Middle frontal gyrus (tissue), 1 donor: ENCODE measurements at regions not wholly inside any gene's neighbourhood (a gene's known extent, or its start where the extent isn't known, plus 50 kb on each side); places are given as distances from the start of the nearest gene placed in this dataset.

ENCODE experiments used
- DNase-seq: peaks from one replicate; pipeline ENCODE4 v3.0.0-alpha.2; 2015; ENCODE audit warnings: low spot score; ENCODE audit errors: extremely low spot score

DNA sequence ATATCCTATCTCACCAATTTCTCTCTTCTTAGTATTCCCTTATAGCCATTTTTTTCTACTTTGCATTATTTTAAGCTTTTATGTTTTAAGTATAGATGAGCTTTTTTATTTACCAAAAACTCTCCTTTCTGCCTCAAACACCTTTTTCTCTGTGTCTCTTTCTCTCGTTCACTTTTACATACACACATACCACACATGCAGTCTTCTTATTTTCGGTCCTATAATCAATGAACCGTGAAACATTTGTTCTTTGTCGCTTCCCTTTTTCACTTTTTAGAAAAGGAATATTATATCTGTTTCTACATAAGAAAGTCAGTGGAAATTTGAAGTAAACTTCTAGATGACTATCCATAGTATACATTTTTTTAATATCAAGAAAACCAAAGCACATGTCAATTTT lies 183.2 kb downstream of the MRPL39 start:
- DNase-seq, result no peak

DNA sequence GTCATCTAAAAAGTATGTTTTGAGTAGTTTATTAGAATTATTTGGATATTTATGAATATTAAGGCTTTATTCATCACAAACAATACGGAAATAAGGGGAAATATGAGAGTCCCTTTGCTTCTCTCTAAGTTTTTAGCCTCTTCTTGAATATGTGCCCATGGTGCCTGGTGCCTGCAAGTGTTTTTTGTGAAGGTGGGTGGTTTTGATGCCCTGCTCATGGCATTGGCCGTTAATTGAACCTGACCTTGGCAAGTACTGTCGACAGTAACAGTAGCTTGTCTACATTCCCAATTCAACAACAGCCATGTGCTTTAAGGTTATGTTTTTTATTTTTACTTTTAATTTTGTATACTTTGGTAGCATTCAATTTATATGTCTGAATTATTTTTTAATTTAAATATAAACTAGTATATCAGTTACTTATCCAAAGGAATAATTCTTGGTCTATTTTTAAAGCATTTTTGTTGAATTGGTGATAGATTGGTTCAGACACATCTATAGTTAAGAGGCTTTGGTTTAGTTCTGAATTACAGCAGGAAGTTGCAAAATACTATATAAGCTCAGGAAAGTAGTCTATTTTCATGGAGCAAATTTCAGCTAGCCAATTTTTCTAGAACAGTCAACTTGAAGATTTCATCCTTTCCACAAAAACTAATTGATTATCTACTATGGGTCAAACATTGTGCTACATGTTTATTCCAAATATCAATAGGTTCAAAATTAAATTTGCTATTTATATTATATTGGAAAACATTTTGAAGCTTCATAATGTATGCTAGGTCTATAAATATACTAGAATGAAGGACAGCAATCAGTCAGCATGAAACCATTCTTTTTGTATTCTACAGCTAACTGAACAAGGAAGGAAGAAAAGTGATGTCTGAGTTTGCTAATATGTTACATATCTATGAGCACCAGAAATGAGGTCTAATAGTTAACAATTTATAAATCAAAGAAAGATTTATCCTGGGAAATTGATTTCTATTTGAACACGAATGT lies 184.4 kb downstream of the MRPL39 start:
- DNase-seq, result no peak

DNA sequence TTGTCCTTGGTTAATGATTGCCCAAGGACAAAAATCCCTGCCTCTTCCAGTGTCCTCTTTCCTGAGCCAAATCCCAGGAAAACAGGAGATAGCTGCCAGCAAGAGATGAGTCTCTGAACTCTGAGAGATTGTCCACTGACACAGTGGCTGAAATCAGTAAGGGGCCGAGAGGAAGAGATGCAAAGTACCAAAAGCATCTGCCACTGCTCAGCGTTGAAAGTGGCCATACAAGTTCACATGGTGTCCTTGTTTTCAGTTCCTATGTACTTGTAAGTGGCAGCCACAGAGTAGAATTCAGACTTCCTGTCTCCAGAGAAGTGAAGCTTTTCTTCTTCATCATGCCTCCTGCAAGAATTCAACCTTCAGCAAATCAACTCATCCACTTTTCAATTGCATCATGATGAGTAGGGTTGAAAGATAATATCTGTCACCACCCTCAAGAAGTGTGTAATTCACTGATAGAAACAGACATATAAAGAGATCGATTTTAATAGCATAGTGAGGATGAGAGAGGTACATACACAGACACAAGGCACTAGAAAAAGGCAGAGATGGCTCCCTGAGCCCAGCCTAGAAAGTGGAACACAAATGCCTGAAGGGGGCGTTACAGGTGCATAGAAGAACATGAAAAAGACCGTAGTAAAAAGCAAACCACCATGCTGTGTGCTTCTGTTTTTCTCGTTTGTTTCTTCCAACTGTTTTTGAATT lies 185.8 kb downstream of the MRPL39 start:
- DNase-seq, result no peak

DNA sequence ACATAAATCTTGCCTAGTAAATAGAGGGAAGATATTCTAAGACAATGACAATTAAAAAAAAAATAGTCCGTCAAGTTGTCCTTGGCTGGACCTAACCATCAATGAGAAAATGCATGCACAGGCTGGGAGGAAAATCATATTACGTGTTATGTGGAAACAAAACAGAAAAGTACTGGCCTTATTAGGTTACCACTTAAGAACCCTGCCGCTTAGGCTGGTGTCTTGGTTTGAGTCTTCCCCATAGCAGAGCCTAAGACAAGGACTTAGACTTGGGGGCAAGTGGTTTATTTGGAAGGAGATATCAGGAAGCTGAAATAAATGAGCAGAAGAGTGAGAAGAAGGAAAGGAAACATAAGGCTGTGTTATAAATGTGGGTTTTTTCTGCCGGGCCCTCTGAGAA lies 186.4 kb downstream of the MRPL39 start:
- DNase-seq, result no peak

DNA sequence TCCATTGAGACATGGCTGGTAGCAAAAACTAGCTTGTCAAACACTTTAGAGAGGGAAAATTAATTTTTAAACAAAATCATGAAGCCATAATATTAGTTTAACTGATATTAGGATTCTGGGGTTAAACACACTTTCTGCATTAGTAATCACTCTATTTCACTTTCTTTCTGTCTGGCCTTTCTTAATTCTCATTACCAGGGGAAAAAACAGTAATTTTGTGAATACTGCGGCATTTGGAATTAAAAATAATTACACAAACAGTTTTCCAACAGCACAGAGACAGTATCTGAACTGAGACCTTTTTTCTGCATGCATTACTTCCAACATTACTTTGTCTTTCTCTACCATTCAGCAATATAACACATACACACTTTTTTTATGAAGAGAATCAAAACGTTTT lies 190.6 kb downstream of the MRPL39 start:
- DNase-seq, result no peak

DNA sequence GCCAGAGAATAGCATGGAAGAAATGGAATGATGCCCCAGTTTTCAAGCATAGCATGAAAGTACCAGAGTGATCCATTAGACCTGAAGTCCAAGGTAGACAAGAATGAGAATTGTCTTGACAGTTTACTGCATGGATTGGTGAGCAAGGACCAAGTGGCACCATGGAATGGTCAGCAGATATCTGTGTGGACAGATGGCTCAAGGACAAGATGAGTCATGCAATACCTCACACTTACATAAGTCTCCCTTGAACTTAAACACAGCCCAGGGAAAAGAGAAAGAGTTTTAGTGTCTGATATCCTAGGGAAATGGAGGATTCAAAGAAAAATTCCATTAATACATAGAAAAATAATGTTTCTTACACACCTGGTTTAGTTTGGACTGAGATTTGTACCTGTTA lies 195.2 kb downstream of the MRPL39 start:
- no peak for DNase-seq

DNA sequence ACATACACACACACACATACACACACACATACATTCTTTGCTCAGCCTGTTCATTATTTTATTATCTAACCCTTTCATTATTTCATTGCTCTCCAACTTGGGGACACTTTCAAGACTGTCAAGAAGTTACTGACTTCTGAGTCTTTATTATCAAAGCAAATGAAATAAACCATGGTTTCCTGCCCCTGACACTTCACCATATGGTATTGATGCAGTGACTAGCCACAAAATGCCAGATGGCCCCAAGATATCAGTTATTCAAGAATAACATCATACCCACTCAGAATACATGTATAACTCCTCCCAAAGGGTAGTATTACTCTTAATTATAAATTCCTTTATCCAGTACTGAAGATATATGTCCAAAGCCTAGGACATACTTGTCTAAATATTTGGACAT lies 197.3 kb downstream of the MRPL39 start:
- no peak for DNase-seq

DNA sequence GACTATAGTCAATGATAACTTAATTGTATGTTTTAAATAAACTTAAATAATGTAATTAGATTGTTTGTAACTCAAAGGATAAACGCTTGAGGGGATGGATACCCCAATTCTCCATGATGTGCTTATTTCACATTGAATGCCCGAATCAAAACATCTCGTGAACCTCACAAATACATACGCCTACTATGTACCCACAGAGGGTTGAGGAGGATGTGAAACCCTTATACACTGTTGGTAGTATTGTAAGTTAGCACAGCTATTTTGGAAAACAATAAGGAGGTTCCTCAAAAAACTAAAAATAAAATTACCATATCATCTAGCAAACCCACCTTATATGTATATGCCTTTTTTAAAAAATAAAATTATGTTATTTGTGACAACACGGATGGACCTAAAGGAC lies 198.6 kb downstream of the MRPL39 start:
- DNase-seq, result no peak

DNA sequence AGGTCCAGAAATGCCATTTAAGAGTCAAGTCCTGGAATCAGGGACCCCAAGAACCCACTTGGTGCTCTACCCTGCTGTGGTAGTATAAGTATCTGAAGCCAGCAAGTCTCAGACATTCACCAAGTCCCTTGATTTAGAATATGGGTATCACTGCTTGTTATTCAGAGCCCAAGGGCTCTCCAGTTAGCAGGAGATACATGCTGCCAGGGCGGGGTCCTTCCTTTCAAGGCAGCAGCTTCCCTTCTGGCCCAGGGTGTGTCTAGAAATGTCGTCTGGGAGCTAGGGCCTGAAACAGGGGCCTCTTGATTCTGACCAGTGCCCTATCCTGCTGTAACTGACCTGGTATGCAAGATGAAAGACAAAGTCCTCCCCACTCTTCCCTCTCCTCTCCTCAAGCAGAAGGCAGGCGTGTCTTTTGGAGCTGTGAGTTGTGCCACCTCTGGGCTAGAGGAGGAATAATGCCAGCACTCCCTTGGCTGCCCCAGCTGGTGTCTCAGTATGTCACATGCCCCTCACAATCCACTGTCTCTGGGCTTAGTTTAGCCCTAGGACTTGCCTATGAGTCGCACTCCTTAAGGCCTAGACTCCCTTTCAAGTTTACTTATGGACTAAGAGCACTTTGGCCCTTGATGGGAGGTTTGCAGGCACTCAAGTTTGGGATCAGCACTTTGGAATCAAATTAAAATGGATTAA lies 200.2 kb downstream of the MRPL39 start:
- no peak for DNase-seq

DNA sequence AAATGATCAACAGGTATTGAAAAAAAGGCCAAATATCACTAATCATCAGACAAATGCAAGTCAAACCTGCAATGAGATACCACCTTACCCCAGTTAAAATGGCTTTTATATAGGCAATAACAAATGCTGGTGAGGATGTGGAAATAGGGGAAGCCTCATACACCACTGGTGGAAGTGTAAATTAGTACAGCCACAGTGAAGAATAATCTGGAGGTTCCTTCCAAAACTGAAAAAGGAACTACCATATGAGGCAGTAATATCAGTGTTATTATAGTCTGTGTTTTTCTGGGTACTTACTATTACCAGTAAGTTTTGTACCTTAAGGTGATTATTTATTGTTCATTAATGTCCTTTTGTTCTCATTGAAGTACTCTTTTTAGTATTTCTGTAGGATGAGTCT lies 201.3 kb downstream of the MRPL39 start:
- DNase-seq, result no peak

DNA sequence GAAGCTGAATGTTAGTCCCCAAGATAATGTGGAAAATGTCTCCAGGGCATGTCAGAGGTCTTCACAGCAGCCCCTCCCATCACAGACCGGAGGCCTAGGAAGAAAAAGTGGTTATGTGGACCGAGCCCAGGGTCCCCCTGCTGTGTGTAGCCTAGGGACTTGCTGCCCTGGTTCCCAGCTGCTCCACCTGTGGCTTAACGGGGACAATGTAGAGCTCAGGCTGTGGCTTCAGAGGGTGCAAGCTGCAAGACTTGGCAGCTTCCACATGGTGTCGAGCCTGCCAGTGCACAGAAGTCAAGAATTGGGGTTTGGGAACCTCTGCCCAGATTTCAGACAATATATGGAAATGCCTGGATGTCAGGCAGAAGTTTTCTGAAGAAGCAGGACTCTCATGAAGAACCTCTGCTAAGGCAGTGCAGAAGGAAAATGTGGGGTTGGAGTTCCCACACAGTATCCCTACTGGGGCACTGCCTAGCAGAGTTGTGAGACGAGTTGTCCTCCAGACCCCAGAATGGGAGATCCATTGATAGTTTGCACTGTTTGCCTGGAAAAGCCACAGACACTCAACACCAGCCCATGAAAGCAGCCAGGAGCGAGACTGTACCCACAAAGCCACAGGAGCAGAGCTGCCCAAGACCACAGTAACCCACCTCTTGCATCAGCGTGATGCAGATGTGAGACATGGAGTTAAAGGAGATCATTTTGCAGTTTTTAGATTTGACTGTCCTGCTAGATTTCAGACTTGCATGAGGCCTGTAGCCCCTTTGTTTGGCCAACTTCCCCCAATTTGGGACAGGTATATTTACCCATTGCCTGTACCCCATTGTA lies 204.9 kb downstream of the MRPL39 start:
- DNase-seq, result no peak

DNA sequence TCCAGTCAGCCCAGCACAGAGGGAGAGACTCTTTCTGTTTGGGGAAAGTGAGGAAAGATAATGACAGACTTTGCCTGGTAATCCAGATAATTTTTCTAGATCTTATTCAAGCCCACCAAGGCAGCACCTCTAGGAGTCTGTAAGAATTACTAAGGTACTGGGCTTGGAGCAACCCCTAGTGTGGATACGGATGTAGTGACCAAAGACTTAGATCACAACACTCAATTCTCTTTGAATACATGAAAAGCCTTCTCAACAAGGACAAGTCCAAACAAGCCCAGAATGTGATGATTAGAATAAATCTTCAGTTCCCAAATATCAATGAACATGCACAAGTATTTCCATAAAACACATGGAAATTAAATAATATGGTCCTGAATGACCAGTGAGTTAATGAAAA lies 206.9 kb downstream of the MRPL39 start:
- no peak for DNase-seq

DNA sequence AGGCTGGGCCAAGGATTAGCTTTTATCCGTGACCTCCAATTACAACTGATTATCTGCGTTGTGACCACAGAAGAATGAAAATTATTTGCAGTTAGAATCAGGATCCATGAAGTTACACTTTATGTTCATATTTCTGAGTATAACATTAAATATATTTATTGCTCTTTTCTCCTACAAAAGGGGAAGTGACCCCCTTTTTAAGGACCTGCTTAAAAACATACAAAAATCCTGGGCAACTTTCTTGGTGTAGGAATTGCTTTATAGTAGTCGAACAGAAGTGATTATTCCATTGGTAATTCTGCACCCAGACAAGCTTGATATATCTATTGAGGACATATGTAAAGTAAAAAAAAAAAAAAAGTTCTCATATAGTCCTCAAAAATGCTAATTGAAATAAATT lies 208.7 kb downstream of the MRPL39 start:
- DNase-seq, result no peak

DNA sequence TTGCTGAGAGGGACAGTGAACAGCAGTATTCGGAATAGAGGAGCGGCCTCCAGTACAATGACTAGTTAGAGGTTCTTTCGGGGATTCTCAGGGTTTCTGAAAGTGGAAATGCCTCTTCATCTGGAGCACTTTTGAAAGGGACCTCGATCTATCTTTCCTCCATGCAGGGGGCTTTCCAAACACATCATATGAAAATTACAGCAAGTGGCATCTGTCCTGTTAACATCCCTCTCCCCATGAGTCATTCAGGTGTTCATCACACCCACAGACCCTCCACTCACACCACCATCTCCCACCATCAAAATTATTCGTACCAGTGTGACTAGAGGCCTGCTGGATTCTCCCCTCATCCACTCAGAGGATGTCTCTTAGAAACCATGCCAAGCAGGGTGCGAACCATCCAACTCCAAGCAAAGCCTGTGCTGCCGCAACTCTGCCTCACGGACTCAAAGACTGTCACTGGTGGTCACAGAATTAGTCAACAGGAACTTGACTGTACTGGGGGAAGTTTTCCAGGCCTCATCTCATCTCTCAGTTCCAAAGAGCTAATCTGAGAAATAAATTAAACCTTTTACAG lies 211.1 kb downstream of the MRPL39 start:
- no peak for DNase-seq

DNA sequence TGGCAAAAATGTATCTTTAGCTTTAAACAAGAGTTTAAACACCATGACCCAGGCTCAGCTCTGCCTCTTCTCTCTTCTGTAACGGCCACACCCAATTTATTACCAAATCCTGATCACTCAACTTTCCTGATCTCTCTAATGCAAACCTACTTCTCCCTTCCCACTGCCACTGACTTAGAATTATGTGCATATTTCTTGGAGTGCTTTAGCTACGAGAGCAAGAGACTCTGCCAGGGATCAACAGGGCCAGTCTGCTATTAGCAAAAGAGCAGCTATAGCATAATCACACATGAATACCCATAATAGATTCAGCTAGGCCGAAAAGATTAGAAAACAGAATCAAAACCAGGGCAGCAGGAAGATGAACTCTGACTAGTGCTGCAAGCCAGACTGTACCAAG lies 215.5 kb downstream of the MRPL39 start:
- DNase-seq, result no peak

DNA sequence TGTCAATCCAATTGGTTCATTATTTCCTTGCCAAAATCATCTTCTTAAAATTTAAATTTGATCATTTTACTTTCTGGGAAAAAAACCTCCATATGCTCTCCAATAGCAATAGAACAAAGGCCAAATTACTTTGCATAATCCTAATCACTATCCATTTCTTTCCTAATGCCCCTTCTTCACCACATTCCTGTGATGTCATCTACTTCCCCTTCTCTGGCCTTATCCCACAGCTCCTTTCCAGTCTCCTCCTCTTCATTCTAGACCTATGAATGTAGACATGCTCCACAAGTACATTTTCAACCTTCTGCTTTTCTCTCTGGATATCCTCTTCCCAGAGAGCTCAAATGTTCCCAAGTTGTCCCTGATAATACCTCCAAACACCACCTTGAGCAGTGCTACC lies 216.6 kb downstream of the MRPL39 start:
- DNase-seq, result no peak

DNA sequence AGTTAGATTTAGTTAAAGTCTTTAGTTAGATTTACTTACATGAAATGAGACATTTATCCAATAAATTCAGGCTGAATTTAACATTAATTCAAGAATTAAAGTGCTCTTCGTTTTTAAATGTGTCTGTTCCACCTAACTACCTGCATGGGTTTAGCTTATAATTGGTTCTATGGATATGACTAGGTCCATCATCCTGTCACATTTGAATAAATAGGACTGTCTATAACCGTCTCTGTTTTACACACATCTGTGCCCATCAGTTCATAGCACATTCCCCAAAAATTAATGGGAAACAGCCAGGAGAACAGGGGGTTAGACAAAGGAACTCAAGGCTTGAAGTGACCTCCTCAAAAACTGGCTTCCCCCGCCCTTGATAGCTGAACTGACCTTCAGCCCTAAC lies 219.6 kb downstream of the MRPL39 start:
- DNase-seq, result no peak

DNA sequence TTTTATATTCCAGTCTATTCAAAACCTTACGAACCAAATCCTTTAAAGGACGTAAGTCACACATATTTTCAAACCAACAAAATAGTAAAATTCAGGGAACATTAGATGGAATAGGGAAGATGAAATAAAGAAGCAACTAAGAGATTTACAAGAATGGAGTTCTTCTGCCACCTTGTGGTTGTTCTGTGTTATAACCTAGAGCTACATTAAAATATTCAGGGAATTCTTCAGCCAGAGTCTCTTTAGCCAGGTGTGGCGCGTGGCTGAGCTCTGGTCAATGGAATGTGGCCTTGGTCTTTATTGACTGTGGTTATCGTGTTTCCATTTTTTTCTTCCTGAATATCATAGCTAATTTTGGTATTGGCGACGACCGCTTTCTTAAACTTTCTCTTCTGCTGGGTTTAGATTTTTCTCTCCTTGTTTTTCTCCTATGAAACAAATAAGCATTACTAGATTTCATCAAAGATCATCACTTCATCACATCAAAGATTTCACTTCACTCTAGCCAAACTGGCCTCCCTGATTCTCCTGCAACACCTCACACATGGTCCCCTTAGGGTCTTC lies 221.3 kb downstream of the MRPL39 start:
- peak; percentile 60 for DNase-seq

DNA sequence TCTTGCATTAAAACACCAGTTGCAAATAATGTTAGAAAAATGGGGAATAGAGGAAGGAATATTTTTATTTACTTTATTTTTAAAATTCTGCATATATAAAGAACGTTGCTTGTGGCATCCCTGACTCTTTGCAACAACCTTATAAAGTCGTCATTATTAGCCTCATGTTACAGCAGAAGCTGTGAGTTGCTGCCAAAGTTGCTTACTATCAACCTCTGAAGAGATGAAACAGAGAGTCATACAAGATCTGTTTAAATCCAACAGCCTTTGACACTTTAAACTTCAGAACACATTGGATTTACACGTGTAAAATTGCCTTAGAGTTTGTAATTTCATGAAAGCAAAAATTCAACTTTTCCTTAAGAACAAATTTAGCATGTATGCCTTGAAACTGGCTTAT lies 221.9 kb downstream of the MRPL39 start:
- no peak for DNase-seq

DNA sequence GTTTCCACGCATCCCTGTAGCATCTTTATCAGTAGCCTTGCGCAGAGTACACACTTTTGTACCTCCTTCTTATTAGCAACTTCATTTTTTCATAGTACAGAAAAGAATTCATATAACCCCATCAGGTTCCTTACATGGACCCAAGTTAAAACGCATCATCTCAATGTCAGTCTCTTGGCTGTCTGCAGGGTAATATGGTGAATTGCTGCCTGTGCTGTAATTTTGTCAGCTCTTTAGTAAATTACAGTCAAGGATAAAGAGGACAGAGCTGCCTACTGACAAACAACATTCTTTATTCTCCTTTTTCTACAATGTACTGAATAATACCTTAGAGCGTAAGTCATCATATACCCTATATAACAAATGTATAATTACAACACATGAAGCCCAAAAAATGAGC lies 222.5 kb downstream of the MRPL39 start:
- DNase-seq, result no peak

DNA sequence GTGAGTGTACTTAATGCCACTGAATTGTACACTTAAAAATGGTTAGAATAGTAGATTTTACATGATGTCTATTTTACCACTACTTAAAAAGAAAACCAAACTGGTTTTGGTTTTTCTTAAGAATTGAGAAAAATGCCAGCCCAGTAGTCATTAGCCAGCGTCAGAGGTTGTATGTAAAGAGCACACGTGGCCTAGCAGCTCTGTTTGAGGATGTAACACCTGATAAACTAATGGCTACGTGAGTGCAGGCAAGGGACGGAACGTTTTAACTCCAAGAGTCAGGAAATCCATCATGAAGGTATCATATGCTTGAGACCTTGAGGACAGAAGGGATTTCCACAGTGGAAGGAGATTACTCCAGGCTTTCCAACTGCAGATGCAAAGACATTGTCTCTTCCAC lies 223.7 kb downstream of the MRPL39 start:
- no peak for DNase-seq
